ENCODE measurements at regions not wholly inside any gene's neighbourhood (a gene's known extent, or its start where the extent isn't known, plus 50 kb on each side); places are given as distances from the start of the nearest gene placed in this dataset.
A peak's percentile ranks its signal among the peaks of the same experiment; 100 is the strongest.

DNA sequence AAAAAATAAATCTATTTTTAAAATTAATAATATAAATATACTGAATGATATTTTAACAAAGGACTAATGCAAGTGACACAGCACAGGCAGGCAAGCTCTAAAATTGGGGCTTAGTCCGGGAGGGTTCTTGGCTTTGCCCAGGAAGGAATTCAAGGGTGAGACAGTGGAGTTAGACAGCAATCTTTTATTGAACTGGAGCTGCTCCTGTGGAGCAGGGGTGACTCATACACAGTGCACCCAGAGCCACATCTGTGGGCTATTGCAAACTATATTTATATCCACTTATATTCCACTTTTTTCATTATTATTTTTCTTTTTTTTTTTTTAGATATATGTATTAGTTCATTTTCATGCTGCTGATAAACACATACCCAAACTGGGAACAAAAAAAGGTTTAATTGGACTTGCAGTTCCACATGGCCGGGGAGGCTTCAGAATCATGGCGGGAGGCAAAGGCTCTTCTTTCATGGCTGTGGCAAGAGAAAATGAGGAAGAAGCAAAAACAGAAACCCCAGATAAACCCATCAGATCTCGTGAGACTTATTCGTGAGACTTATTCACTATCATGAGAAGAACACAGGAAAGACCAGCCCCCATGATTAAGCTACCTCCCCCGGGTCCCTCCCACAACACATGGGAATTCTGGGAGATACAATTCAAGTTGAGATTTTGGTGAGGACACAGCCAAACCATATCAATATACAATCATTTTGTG lies 437.1 kb downstream of the BCL11A start:
- Mint-ChIP-seq H3K9me3 (ENCODE audit: insufficient read depth) (no peaks in the 10 kb centered on the region), H3K4me1 (ENCODE audit: low read depth) (no peaks in the 10 kb centered on the region), H3K4me3 (no peak overlapping the region), H3K27me3 (ENCODE audit: low read depth) (peaks cover 5% of the 10 kb centered on the region), H3K36me3 (ENCODE audit: low read depth) (no peaks in the 10 kb centered on the region), H3K27ac (no peak overlapping the region)
- CTCF ChIA-PET: no interaction called here
- no peak for ATAC-seq
- POLR2A ChIA-PET: no interaction called here
- no peak for DNase-seq

DNA sequence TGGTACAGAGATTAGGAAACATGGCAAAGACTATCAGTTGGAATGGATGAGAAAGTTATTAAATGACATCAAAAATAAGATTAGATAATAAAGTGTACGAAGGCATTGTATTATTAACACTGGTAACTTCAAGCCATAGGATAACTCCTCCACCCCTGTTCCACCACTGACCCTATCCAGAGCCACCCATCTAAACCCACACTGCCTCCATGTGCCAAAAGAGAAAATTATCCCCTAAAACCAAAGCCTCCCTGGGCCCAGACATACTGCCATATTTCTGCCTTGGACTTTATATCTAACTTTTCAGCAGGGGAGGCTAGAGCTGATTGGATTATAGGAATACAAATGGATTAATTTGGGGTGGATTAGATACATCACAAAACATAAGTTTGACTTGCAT lies 443.7 kb downstream of the BCL11A start:
- ChIA-PET POLR2A (no interaction called here), CTCF (no interaction called here)
- Mint-ChIP-seq H3K4me3 (no peak overlapping the region), H3K36me3 (ENCODE audit: low read depth) (no peaks in the 10 kb centered on the region), H3K9me3 (ENCODE audit: insufficient read depth) (no peaks in the 10 kb centered on the region), H3K4me1 (ENCODE audit: low read depth) (peaks cover 1% of the 10 kb centered on the region), H3K27ac (no peak overlapping the region), H3K27me3 (ENCODE audit: low read depth) (peaks cover 3% of the 10 kb centered on the region)
- DNase-seq (no peak), ATAC-seq (no peak)

- no peak for DNase-seq
- no peak for ATAC-seq
- Mint-ChIP-seq H3K27ac (no peak overlapping the region), H3K27me3 (ENCODE audit: low read depth) (peaks cover 3% of the 10 kb centered on the region), H3K9me3 (ENCODE audit: insufficient read depth) (no peaks in the 10 kb centered on the region), H3K4me1 (ENCODE audit: low read depth) (peaks cover 6% of the 10 kb centered on the region), H3K36me3 (ENCODE audit: low read depth) (no peaks in the 10 kb centered on the region), H3K4me3 (no peak overlapping the region)
- ChIA-PET POLR2A (no interaction called here), CTCF (interaction anchor here (0.6 kb wide), 1 partner anchor 401 kb away, joined by 3 read pairs; no protein-coding TSS in a partner anchor)
Measured at GRCh38 chr2:60106836-60107529, 446.5 kb downstream of the BCL11A start.

DNA sequence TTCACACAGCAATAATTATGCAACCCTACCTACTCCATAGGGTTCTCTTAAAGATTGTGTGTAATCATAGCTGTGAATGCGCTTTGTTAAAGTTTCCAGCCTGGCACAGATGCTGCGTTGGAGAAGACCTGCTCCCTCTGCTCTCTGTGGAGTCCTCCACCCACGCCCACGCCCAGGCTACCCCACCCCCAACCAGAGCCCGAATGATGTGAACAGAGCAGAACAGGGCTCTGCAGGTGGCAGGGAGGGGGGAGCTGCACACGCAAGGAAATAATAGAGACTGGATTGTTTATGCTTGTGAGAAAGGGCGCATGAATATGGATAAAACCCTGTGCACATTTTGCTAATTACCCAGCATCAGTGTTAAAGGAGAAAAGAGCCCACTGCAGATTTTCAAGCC lies 447.5 kb downstream of the BCL11A start:
- POLR2A ChIA-PET: no interaction called here
- peaks cover 3% of the 10 kb centered on the region for H3K27me3 Mint-ChIP-seq (ENCODE audit: low read depth)
- DNase-seq (no peak), ATAC-seq (no peak)
- H3K36me3 Mint-ChIP-seq (ENCODE audit: low read depth): no peaks in the 10 kb centered on the region
- CTCF ChIA-PET: no interaction called here
- H3K4me1 Mint-ChIP-seq (ENCODE audit: low read depth): peaks cover 6% of the 10 kb centered on the region
- H3K4me3 Mint-ChIP-seq: no peak overlapping the region
- no peak overlapping the region for H3K27ac Mint-ChIP-seq
- no peaks in the 10 kb centered on the region for H3K9me3 Mint-ChIP-seq (ENCODE audit: insufficient read depth)

GRCh38 chr2:60104514-60105505 lies 448.6 kb downstream of the BCL11A start:
- H3K4me3 Mint-ChIP-seq: peak overlapping the region; percentile 46

GRCh38 chr2:60100034-60100433 lies 453.4 kb downstream of the BCL11A start:
- ChIA-PET POLR2A (no interaction called here), CTCF (no interaction called here)
- Mint-ChIP-seq H3K4me3 (no peak overlapping the region), H3K36me3 (ENCODE audit: low read depth) (no peaks in the 10 kb centered on the region), H3K9me3 (ENCODE audit: insufficient read depth) (no peaks in the 10 kb centered on the region), H3K27me3 (ENCODE audit: low read depth) (peaks cover 3% of the 10 kb centered on the region), H3K27ac (no peak overlapping the region), H3K4me1 (ENCODE audit: low read depth) (peaks cover 6% of the 10 kb centered on the region)
- ATAC-seq (no peak), DNase-seq (no peak)

More at GRCh38 chr2:60104514-60105505, 448.6 kb downstream of the BCL11A start:
- POLR2A ChIA-PET: no interaction called here
- Mint-ChIP-seq H3K27ac (no peak overlapping the region), H3K9me3 (ENCODE audit: insufficient read depth) (no peaks in the 10 kb centered on the region), H3K27me3 (ENCODE audit: low read depth) (peaks cover 3% of the 10 kb centered on the region), H3K36me3 (ENCODE audit: low read depth) (no peaks in the 10 kb centered on the region), H3K4me1 (ENCODE audit: low read depth) (peaks cover 6% of the 10 kb centered on the region)
- no peak for ATAC-seq
- CTCF ChIA-PET: no interaction called here
- DNase-seq: peak; percentile 21

GRCh38 chr2:60098996-60099395 lies 454.5 kb downstream of the BCL11A start:
- POLR2A ChIA-PET: no interaction called here
- CTCF ChIA-PET: interaction anchor here (0.6 kb wide), 1 partner anchor 270 kb away, joined by 3 read pairs; no protein-coding TSS in a partner anchor
- Mint-ChIP-seq H3K4me1 (ENCODE audit: low read depth) (no peaks in the 10 kb centered on the region), H3K27ac (no peak overlapping the region), H3K36me3 (ENCODE audit: low read depth) (no peaks in the 10 kb centered on the region), H3K9me3 (ENCODE audit: insufficient read depth) (no peaks in the 10 kb centered on the region), H3K27me3 (ENCODE audit: low read depth) (peaks cover 3% of the 10 kb centered on the region), H3K4me3 (no peak overlapping the region)
- DNase-seq (no peak), ATAC-seq (no peak)

GRCh38 chr2:60097298-60097697 lies 456.2 kb downstream of the BCL11A start:
- Mint-ChIP-seq H3K4me1 (ENCODE audit: low read depth) (no peaks in the 10 kb centered on the region), H3K27ac (no peak overlapping the region), H3K27me3 (ENCODE audit: low read depth) (peaks cover 3% of the 10 kb centered on the region), H3K9me3 (ENCODE audit: insufficient read depth) (no peaks in the 10 kb centered on the region), H3K36me3 (ENCODE audit: low read depth) (no peaks in the 10 kb centered on the region), H3K4me3 (no peak overlapping the region)
- ATAC-seq (no peak), DNase-seq (no peak)
- CTCF ChIA-PET: no interaction called here
- POLR2A ChIA-PET: no interaction called here

DNA sequence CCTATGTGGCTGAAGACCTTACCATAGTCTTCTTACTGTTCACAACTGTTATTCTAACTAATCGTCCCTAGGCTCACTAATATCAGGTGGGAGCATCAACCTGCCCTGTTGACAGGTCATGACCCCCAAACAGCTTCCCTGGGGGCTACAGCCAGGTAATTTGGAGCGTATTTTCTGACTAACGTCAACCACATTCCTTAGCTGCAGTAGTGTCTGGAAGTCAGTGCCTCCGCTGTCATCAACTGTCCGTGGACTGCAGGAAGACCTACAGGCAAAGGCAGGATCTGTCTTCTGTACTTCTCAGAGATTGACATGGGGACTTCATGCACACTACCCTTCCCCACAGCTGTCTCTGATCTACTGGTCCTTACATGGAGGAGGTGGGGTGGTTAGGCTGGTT lies 456.9 kb downstream of the BCL11A start:
- POLR2A ChIA-PET: no interaction called here
- CTCF ChIA-PET: no interaction called here
- ATAC-seq: no peak
- no peak overlapping the region for H3K27ac Mint-ChIP-seq
- no peaks in the 10 kb centered on the region for H3K36me3 Mint-ChIP-seq (ENCODE audit: low read depth)
- H3K9me3 Mint-ChIP-seq (ENCODE audit: insufficient read depth): no peaks in the 10 kb centered on the region
- DNase-seq: no peak
- no peaks in the 10 kb centered on the region for H3K4me1 Mint-ChIP-seq (ENCODE audit: low read depth)
- H3K27me3 Mint-ChIP-seq (ENCODE audit: low read depth): peaks cover 3% of the 10 kb centered on the region
- no peak overlapping the region for H3K4me3 Mint-ChIP-seq

DNA sequence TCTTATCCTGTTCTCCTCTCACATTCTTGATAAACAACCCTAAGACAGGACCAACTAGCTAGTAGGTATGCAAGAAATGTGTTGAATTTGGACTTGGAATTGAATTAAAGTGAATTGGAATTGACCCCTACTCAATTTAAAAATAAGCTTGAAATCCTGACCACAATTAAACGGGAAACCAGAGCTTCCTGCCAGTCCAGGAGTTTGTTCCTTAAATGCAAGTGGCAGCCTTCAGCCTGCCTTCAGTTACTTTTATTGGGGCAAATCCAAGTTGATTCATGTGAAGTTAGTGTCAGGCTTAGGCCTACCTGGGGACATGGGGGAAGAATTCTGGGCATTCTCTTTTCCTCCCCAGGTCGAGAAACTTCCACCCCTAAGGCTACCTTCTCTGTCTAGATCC lies 457.6 kb downstream of the BCL11A start:
- CTCF ChIA-PET: no interaction called here
- Mint-ChIP-seq H3K9me3 (ENCODE audit: insufficient read depth) (no peaks in the 10 kb centered on the region), H3K27ac (no peak overlapping the region), H3K4me1 (ENCODE audit: low read depth) (no peaks in the 10 kb centered on the region), H3K27me3 (ENCODE audit: low read depth) (peaks cover 3% of the 10 kb centered on the region), H3K36me3 (ENCODE audit: low read depth) (no peaks in the 10 kb centered on the region), H3K4me3 (no peak overlapping the region)
- no peak for ATAC-seq
- DNase-seq: no peak
- POLR2A ChIA-PET: no interaction called here

GRCh38 chr2:60095202-60095815 lies 458.1 kb downstream of the BCL11A start:
- no peak for ATAC-seq
- ChIA-PET POLR2A (no interaction called here), CTCF (no interaction called here)
- H3K27ac Mint-ChIP-seq: no peak overlapping the region
- H3K9me3 Mint-ChIP-seq (ENCODE audit: insufficient read depth): no peaks in the 10 kb centered on the region
- H3K36me3 Mint-ChIP-seq (ENCODE audit: low read depth): no peaks in the 10 kb centered on the region
- peaks cover 3% of the 10 kb centered on the region for H3K27me3 Mint-ChIP-seq (ENCODE audit: low read depth)
- DNase-seq: no peak
- H3K4me3 Mint-ChIP-seq: no peak overlapping the region
- H3K4me1 Mint-ChIP-seq (ENCODE audit: low read depth): no peaks in the 10 kb centered on the region

Measured in activated CD8-positive, alpha-beta T cell treated with anti-CD3 and anti-CD28 coated beads, Interleukin-2, amount 10 ng/mL, durations not matched to agents 7 days and 5 days (primary cell).